Neuronal stem cell (in vitro differentiated cells): ENCODE measurements at regions not wholly inside any gene's neighbourhood (a gene's known extent, or its start where the extent isn't known, plus 50 kb on each side); places are given as distances from the start of the nearest gene placed in this dataset.

ENCODE experiments used
- DNase-seq: peaks from one replicate; pipeline ENCODE4 v3.0.0-alpha.2; 2013; ENCODE audit warnings: low spot score
- H2AFZ ChIP-seq: one replicate; pipeline ENCODE4 v1.6.1; 2013; ENCODE audit warnings: mild to moderate bottlenecking, low read length, inconsistent platforms
- H2AK5ac ChIP-seq: 2 replicates; pipeline ENCODE4 v1.6.1; 2013; ENCODE audit warnings: low read depth, mild to moderate bottlenecking, inconsistent platforms, low read length, moderate library complexity, mixed read lengths
- H2BK120ac ChIP-seq: 2 replicates; pipeline ENCODE4 v1.6.1; 2013; ENCODE audit warnings: low read depth, mild to moderate bottlenecking, inconsistent platforms, low read length, moderate library complexity, mixed read lengths
- H2BK12ac ChIP-seq: one replicate; pipeline ENCODE4 v1.6.1; 2013; ENCODE audit warnings: low read length, inconsistent platforms
- H2BK15ac ChIP-seq: 2 replicates; pipeline ENCODE4 v1.6.1; 2013; ENCODE audit warnings: mild to moderate bottlenecking, low read length, inconsistent platforms, mixed read lengths
- H2BK5ac ChIP-seq: one replicate; pipeline ENCODE4 v1.6.1; 2013; ENCODE audit warnings: inconsistent platforms, mild to moderate bottlenecking, low read length, moderate library complexity
- H3K14ac ChIP-seq: one replicate; pipeline ENCODE4 v1.6.1; 2013; ENCODE audit warnings: low read length, inconsistent platforms
- H3K18ac ChIP-seq: 2 replicates; pipeline ENCODE4 v1.6.1; 2013; ENCODE audit warnings: low read length, inconsistent platforms
- H3K23ac ChIP-seq: 2 replicates; pipeline ENCODE4 v1.6.1; 2013; ENCODE audit warnings: low read depth, mild to moderate bottlenecking, mixed read lengths, low read length, inconsistent platforms; ENCODE audit not compliant: poor library complexity
- H3K27ac ChIP-seq: replicated peaks from 3 replicates; pipeline ENCODE4 v1.5.1; 2013; ENCODE audit warnings: low read length, inconsistent platforms
- H3K27me3 ChIP-seq, 3 experiments: 2 replicates each; pipeline ENCODE4 v1.6.1; 2013; ENCODE audit warnings: low read length in 3 of 3, mild to moderate bottlenecking in 2 of 3, inconsistent platforms in 1 of 3, low read depth in 1 of 3, mixed read lengths in 1 of 3, moderate library complexity in 1 of 3; ENCODE audit not compliant: control insufficient read depth in 3 of 3, insufficient read depth in 3 of 3
- H3K36me3 ChIP-seq, 2 donors: replicated peaks in 1 of 2; 2 replicates each; pipeline ENCODE4 v1.6.1; 2013; ENCODE audit warnings: low read length in 2 of 2; ENCODE audit not compliant: control insufficient read depth in 2 of 2, insufficient read depth in 2 of 2
- H3K4ac ChIP-seq: 2 replicates; pipeline ENCODE4 v1.6.1; 2013; ENCODE audit warnings: inconsistent platforms, mild to moderate bottlenecking, low read length, moderate library complexity
- H3K4me1 ChIP-seq, 2 donors: 1 replicate in 1 of 2; 2 replicates in 1 of 2; pipeline ENCODE4 v1.6.1; 2013; ENCODE audit warnings: low read length in 2 of 2, low read depth in 1 of 2; ENCODE audit not compliant: control insufficient read depth in 2 of 2, insufficient read depth in 1 of 2
- H3K4me2 ChIP-seq: one replicate; pipeline ENCODE4 v1.6.1; 2013; ENCODE audit warnings: mild to moderate bottlenecking, low read length, inconsistent platforms; ENCODE audit not compliant: insufficient read depth, poor library complexity, severe bottlenecking
- H3K4me3 ChIP-seq, 2 donors: 2 replicates each; pipeline ENCODE4 v1.5.1; 2013; ENCODE audit warnings: low read length in 2 of 2, mild to moderate bottlenecking in 2 of 2, inconsistent platforms in 1 of 2, moderate library complexity in 1 of 2
- H3K79me1 ChIP-seq: one replicate; pipeline ENCODE4 v1.6.1; 2013; ENCODE audit warnings: low read depth, mild to moderate bottlenecking, inconsistent platforms, low read length, moderate library complexity
- H3K9ac ChIP-seq: one replicate; pipeline ENCODE4 v1.6.1; 2013; ENCODE audit warnings: mild to moderate bottlenecking, low read depth, low read length, inconsistent platforms; ENCODE audit not compliant: poor library complexity
- H3K9me3 ChIP-seq, 2 donors: replicated peaks in 1 of 2; 2 replicates each; pipeline versions ENCODE3 to v1.6.1; 2013; ENCODE audit warnings: low read length in 2 of 2, mild to moderate bottlenecking in 2 of 2, inconsistent platforms in 1 of 2, low read depth in 1 of 2, mixed read lengths in 1 of 2, moderate library complexity in 1 of 2; ENCODE audit not compliant: control insufficient read depth in 2 of 2, insufficient read depth in 1 of 2
- H4K8ac ChIP-seq: one replicate; pipeline ENCODE4 v1.6.1; 2013; ENCODE audit warnings: low read depth, mild to moderate bottlenecking, inconsistent platforms, low read length, moderate library complexity
- H4K91ac ChIP-seq: one replicate; pipeline ENCODE4 v1.6.1; 2013; ENCODE audit warnings: low read length, low read depth, mild to moderate bottlenecking, inconsistent platforms; ENCODE audit not compliant: poor library complexity
- WGBS, 2 donors: extraction: QIAGEN DNeasy Blood & Tissue Kit; methylation state at CpG; one replicate each; pipeline ENCODE4 v1.1.7; 2013; ENCODE audit warnings: missing lambda C conversion rate in 2 of 2, mixed read lengths in 1 of 2; ENCODE audit not compliant: insufficient read length in 2 of 2, insufficient replicate concordance in 1 of 2; ENCODE audit errors: extremely low coverage in 2 of 2; 5-methylcytosine and 5-hydroxymethylcytosine counted together

- no peak overlapping the region for H3K18ac ChIP-seq
- H3K14ac ChIP-seq: no peak overlapping the region
- H3K4me1 ChIP-seq: no peaks in the 10 kb centered on the region
- no peak overlapping the region for H3K23ac ChIP-seq
- H3K4me3 ChIP-seq: no peak overlapping the region
- H3K79me1 ChIP-seq: no peaks in the 10 kb centered on the region
- H4K8ac ChIP-seq: no peak overlapping the region
- no peak overlapping the region for H3K9ac ChIP-seq
- no peak overlapping the region for H2BK15ac ChIP-seq
- H4K91ac ChIP-seq: no peak overlapping the region
- DNase-seq: no peak
- H2BK12ac ChIP-seq: no peak overlapping the region
- no peak overlapping the region for H3K27ac ChIP-seq
- no peak overlapping the region for H2AK5ac ChIP-seq
- H2BK5ac ChIP-seq: no peak overlapping the region
- H3K27me3 ChIP-seq: no peaks in the 10 kb centered on the region
- no peaks in the 10 kb centered on the region for H3K36me3 ChIP-seq
- H3K4ac ChIP-seq: no peak overlapping the region
- peaks cover 0 to 2% of the 10 kb centered on the region in 2 donors for H3K9me3 ChIP-seq
- WGBS, 2 donors: no CpG with 5 or more reads among the region's 2 CpGs
- H2BK120ac ChIP-seq: no peak overlapping the region
- H2AFZ ChIP-seq: no peak overlapping the region
- no peak overlapping the region for H3K4me2 ChIP-seq
Observed at GRCh38 chr3:8423307-8423706, 78.3 kb upstream of the LMCD1 start.

GRCh38 chr3:8424281-8424680, 77.3 kb upstream of the LMCD1 start:
- Histone ChIP-seq H3K14ac (no peak overlapping the region), H3K27ac (no peak overlapping the region), H3K36me3 (no peaks in the 10 kb centered on the region), H2AFZ (no peak overlapping the region), H3K27me3 (no peaks in the 10 kb centered on the region), H3K79me1 (no peaks in the 10 kb centered on the region), H2BK15ac (no peak overlapping the region), H2BK5ac (no peak overlapping the region), H3K9me3 (peaks cover 0 to 2% of the 10 kb centered on the region in 2 donors), H3K4me3 (no peak overlapping the region), H4K91ac (no peak overlapping the region), H3K9ac (no peak overlapping the region), H2AK5ac (no peak overlapping the region), H3K4me1 (no peaks in the 10 kb centered on the region), H2BK12ac (no peak overlapping the region), H3K4me2 (no peak overlapping the region), H3K4ac (no peak overlapping the region), H4K8ac (no peak overlapping the region), H2BK120ac (no peak overlapping the region), H3K23ac (no peak overlapping the region), H3K18ac (no peak overlapping the region)
- no CpG with 5 or more reads among the region's 3 CpGs for WGBS, 2 donors
- no peak for DNase-seq

- Histone ChIP-seq H3K4ac (no peak overlapping the region), H2BK15ac (no peak overlapping the region), H2AK5ac (no peak overlapping the region), H2AFZ (no peak overlapping the region), H3K23ac (no peak overlapping the region), H3K4me2 (no peak overlapping the region), H4K8ac (no peak overlapping the region), H3K27ac (no peak overlapping the region), H3K9me3 (peaks cover 0 to 7% of the 10 kb centered on the region in 2 donors), H3K36me3 (no peaks in the 10 kb centered on the region), H3K14ac (no peak overlapping the region), H2BK120ac (no peak overlapping the region), H3K18ac (no peak overlapping the region), H4K91ac (no peak overlapping the region), H3K27me3 (no peaks in the 10 kb centered on the region), H2BK12ac (no peak overlapping the region), H3K4me3 (no peak overlapping the region), H3K79me1 (no peaks in the 10 kb centered on the region), H3K9ac (no peak overlapping the region), H3K4me1 (peaks cover 0 to 3% of the 10 kb centered on the region in 2 donors), H2BK5ac (no peak overlapping the region)
- DNase-seq: no peak
- no CpG with 5 or more reads among the region's 8 CpGs for WGBS, 2 donors
Observed at GRCh38 chr3:8436661-8437287, 64.8 kb upstream of the LMCD1 start.

- DNase-seq: no peak
- 100% methylated on average over 2 of the region's 7 CpGs; no CpG with 5 or more reads in 1 of the 2 donors for WGBS, 2 donors
- no peak overlapping the region for H3K14ac ChIP-seq
- no peak overlapping the region for H4K8ac ChIP-seq
- H3K23ac ChIP-seq: no peak overlapping the region
- no peak overlapping the region for H3K18ac ChIP-seq
- no peak overlapping the region for H3K4ac ChIP-seq
- no peak overlapping the region for H2AFZ ChIP-seq
- no peak overlapping the region for H3K4me2 ChIP-seq
- no peak overlapping the region for H3K27ac ChIP-seq
- H3K4me3 ChIP-seq: no peak overlapping the region
- no peak overlapping the region for H2BK15ac ChIP-seq
- no peaks in the 10 kb centered on the region for H3K79me1 ChIP-seq
- H4K91ac ChIP-seq: no peak overlapping the region
- H3K36me3 ChIP-seq: no peaks in the 10 kb centered on the region
- H3K27me3 ChIP-seq: no peaks in the 10 kb centered on the region
- H3K9ac ChIP-seq: no peak overlapping the region
- no peak overlapping the region for H2BK12ac ChIP-seq
- peaks cover 0 to 7% of the 10 kb centered on the region in 2 donors for H3K9me3 ChIP-seq
- H2BK5ac ChIP-seq: no peak overlapping the region
- no peak overlapping the region for H2BK120ac ChIP-seq
- no peak overlapping the region for H2AK5ac ChIP-seq
- peaks cover 8 to 13% of the 10 kb centered on the region in 2 donors for H3K4me1 ChIP-seq
Observed at GRCh38 chr3:8438507-8439079, 63.0 kb upstream of the LMCD1 start.
